ENCODE measurements at regions not wholly inside any gene's neighbourhood (a gene's known extent, or its start where the extent isn't known, plus 50 kb on each side); places are given as distances from the start of the nearest gene placed in this dataset.
A peak's percentile ranks its signal among the peaks of the same experiment; 100 is the strongest.

DNA sequence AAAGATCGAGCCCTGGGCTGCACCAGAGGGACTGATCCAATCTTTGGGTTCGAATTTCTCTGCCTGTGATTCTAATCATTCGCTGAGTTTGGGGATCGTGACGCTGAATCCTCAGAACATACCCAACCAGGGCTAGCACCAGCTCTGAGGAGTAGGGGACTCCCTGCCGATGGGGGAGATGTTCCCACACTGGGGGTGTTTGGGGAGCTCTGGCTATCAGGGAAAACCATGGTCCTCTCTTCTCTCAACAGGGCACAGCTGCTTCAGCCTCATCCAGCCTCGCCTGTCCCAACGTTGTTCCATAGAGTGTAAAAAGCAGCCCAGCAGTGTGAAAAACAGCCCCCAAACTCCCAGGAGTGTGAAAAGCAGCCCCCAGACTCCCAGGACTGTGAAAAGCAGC lies 136.6 kb downstream of the ANKRD60 start:
- DNase-seq (ENCODE audit: low read depth) = no peak

GRCh38 chr20:58090161-58090560 lies 138.3 kb downstream of the ANKRD60 start:
- DNase-seq (ENCODE audit: low read depth) = no peak

DNA sequence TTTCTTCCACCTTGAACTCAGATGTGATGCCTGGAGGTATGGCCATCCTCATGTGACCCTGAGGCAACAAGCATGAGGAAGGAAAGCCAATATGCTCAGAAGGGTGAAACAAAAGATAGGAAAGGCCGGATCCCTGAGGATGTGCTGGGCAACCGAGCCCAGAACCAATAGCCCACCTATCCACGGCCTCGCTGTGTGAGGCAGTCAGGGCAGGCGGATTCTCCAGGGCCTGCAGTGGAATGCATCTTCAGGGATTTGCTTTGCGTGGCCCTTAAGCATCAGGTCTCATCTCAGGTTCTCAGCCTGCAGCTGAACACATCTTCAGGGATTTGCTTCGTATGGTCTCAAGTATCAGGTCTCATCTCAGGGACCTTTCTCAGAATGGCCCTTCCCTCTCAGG lies 139.8 kb downstream of the ANKRD60 start:
- no peak for DNase-seq (ENCODE audit: low read depth)

DNA sequence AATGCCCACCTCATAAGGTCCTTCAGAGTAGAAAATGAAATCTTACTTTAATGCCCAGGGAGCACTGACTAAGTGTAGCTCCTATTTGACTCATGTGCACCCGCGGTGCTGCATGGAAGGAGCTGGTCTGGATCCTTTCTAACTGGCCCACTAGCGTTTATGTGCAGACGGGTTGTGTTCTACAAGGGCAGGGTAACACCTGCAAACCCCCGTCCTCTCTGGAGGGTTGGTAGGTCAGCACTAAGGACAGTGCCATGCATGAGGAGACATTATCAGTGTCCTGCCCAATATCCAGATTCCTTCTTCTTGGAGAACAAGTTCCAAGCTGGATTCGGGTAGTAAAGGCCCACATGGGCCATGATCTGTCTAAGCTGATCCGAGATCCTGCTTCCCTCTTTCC lies 140.3 kb downstream of the ANKRD60 start:
- DNase-seq (ENCODE audit: low read depth) = no peak

DNA sequence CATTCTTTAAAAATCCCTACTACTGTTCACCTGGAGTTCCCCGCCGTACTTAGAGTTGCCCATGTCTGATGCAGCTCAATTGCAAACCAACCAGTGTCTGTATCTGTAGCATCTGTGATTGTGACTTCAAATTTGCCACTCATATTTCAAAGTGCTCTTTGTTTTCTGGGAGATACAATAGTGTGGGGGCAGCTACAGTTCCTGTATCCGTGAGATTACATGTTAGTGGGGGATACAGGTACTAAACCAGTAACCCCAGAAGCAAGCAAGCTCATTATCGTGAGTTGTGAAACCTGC lies 140.9 kb downstream of the ANKRD60 start:
- no peak for DNase-seq (ENCODE audit: low read depth)

DNA sequence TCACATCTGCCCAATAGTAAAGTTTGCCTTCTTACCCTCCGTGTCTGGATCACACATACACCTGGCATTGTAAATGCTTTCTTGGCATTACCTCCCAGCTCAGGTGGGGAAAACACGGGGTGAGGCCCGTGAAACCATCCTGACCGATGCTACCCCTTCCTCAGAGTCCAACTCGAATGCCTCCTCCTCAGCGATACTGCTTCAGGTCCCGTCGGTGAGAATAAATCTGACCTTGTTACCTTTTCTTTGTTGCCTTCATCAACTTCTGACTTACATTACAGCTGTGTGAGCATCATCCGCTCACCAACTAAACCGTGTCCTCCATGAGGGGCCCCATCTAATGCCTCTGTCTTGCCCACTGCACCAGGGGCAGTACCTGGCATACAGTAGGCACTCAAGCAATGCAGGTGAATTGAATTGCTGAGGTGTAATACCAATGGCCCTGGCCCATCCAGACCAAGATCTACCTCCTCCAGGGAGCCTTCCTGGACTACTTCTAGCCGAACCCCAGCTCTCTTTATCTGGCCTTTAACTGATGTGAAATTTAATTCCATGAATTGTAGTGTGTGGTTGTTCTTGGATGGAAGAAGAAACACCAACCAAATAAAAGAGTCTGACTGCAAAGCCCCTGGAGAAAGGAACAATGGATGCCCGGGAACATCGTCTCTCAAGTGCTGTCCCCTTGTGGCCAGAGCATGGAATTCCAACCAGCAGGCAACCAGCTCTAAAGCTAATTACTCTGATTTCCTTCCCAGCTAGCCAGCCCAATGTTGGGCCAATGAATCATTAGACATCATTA lies 141.5 kb downstream of the ANKRD60 start:
- DNase-seq (ENCODE audit: low read depth) = peak; percentile 12

GRCh38 chr20:58084966-58085365 lies 143.5 kb downstream of the ANKRD60 start:
- DNase-seq (ENCODE audit: low read depth) = no peak

DNA sequence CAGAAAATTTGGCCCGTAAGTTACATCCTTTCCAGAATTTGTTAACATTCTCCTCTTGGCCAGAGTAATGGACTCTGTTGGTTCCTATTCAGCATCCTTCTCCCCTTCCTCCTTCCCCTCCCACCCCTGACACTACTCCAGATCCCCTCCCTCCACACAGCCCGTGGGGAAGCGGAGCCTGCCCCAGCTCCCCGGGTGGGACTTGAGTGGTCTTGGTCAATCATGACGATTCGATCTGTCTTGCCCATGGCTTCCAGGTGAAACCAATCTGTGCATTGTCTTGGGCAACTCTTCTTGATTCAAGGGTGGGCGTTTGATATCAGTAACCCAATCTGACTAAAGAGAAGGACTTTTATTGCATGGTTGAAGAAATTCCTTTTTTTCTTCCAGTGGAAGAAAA lies 143.9 kb downstream of the ANKRD60 start:
- no peak for DNase-seq (ENCODE audit: low read depth)

DNA sequence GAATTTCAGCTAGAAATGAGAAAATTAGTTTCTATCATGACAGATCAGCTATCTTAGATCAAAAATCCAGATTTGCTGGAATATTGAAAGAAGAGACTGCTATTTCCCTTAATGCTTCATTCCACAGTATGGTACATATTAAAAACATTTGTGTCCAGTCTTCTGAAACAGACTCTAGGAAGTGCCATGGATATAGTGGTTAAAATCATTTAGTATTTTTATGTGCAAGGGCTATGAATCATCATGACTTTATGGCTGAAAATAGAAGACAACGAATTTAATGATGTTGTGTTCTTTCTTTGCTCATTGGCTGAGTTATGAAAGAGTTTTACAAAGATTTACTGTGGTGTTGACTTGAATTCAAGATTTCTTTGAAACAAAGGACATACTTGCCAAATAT lies 146.6 kb downstream of the ANKRD60 start:
- peak; percentile 3 for DNase-seq (ENCODE audit: low read depth)

DNA sequence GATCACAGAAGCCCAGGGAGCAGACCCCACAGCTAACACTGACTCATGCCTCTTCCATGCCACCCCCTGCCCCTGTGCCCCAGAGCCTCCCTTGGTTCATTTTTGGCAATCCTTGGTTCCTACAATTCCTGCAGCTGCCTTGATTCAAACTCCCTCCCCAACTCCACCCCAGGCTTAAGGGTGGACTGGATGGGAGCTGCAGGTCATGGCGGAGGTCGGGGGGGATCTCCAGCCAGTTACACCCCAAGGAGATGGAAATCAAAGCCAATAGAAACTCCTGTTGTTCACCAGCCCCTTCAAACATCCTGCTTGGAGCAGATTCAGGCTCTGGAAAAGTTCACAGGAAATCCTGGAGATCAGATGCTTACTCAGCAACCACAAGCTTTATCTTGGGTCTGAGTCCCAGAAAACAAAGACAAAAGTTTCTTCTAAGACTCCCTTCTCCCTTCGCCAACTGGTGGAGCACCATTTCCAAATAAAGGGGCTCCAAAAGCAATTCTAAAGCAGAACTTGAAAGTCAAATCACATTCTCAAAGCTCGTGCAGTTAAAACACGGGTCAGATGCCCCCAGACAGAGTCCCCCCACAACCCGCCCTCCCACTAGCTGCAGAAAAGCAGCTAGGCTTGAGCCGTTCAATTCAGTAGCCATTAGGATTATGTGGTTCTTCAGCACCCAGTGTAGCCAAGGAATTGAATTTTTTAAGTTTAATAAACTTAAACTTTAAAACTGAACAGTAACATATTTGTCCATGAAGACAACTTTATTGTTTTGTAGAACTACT lies 149.5 kb downstream of the ANKRD60 start:
- DNase-seq (ENCODE audit: low read depth) = no peak

- DNase-seq (ENCODE audit: low read depth) = no peak
Observed at GRCh38 chr20:58077282-58077681, 151.2 kb downstream of the ANKRD60 start.

- DNase-seq (ENCODE audit: low read depth) = no peak
Observed at GRCh38 chr20:58076405-58076804, 152.0 kb downstream of the ANKRD60 start.

DNA sequence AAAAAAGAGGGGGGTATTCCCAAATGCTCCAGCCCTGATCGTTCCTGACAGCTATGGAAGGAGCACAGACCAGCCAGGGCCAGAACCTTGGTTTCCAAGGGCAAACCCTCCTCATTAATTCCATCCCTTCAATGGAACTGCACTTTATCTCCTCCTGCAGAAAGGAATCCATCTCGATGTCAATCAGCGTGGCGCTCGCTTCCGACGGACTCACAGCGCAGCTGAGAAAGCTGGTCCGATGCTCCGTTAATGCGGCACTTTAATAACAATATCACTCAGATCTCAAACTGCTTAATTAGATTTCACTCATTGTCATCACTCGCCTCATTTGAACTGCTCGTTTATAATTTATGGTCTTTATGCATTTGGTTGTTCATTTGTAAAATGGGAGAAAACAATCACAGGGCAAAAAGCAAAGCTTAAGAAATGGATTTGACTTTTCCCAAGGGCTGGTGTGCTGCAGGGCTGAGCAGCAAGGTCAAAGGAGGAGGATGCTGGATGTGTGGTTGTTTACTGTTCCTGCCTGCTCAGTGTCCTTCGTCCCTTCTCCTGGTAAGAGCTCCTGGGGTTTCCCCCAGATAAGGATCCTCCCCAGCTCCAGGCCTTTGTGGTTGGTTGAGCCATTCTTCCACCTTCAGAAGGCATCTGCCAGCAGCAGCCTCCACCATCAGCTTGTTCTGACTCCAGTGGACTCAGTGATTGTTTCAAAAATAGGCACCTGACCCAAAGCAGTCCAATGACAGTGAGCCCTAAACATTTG lies 152.7 kb downstream of the ANKRD60 start:
- no peak for DNase-seq (ENCODE audit: low read depth)

DNA sequence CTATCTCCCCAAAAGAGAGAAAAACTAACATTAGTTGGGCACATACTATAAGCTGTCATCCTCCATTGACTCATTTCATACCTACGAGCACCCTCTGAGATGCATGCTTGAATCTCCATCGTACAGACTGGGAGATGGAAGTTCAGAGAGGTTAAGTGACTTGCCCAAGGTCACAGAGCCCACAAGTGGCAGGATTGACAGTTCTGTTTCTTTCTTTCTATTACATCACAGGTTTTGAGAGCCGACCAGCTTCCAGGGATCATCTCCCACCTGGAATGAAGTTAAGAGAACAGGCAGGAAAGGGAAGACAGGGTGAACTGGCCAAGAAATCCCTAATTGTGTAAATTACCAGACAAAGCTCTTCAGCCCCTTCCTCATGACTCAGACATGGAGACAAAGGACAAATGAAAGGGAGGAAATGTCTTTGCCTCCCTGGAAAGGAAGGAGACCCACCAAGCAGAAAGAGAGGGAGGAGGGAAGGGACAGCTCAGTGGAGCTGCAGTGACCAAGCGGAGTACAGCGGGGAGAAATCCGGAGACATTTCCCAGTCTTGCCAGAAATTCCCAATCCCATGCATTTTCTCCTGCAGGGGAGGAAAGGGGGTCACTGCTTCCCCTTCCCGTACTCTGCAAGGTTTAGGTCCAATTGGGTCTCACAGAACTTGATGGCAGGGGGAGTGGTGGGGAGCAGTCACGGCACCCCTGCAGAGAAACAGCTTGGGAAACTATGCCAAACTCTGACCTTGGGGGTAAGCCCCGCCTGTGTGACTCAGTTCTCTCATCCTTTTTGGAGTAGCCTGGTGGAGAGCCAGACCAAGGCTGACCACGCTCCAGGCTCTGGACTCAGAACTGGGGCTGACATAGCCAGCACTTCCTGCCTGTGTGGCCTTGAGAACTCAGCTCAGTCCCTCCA lies 154.3 kb downstream of the ANKRD60 start:
- DNase-seq (ENCODE audit: low read depth) = no peak

- no peak for DNase-seq (ENCODE audit: low read depth)
Observed at GRCh38 chr20:58072695-58073671, 155.5 kb downstream of the ANKRD60 start.

GRCh38 chr20:58071991-58072390 lies 156.5 kb downstream of the ANKRD60 start:
- no peak for DNase-seq (ENCODE audit: low read depth)

DNA sequence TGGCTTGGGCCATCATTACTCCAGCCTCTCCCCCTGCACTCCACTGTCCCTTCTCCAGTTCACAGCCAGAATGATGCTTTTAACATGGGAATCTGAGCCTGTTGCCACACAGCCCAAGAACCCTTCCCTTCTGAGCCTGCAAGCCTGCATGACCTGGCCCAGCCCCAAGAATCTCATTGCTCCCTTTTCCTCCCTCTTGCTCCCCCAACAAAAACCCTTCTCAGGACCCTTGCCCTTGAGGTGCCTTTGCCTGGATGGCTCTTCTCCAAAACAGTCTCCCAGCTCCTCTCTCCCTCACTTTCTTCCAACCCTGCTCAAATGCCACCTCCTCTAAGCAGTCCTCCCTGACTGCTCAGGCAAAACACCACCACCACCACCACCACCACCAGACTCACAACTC lies 157.2 kb downstream of the ANKRD60 start:
- no peak for DNase-seq (ENCODE audit: low read depth)

GRCh38 chr20:58070664-58071196 lies 157.7 kb downstream of the ANKRD60 start:
- DNase-seq (ENCODE audit: low read depth) = no peak

- DNase-seq (ENCODE audit: low read depth) = no peak
Observed at GRCh38 chr20:58069796-58070663, 158.4 kb downstream of the ANKRD60 start.

Measured in fibroblast of the conjunctiva (primary cell).